Transverse colon (tissue), 4 donors: ENCODE measurements at regions not wholly inside any gene's neighbourhood (a gene's known extent, or its start where the extent isn't known, plus 50 kb on each side); places are given as distances from the start of the nearest gene placed in this dataset.

Experiments used
- CTCF ChIP-seq, 5 experiments: fragments of 200-600 bp in 3 of 5; fragments of 450-650 bp in 2 of 5; sonication (generic) in 3 of 5; IDR thresholded peaks; 1 replicate in 2 of 5; 2 replicates in 3 of 5; pipeline ENCODE4 v1.5.1; 2016 to 2017; ENCODE audit warnings: antibody characterized with exemption in 5 of 5, inconsistent platforms in 3 of 5, mild to moderate bottlenecking in 2 of 5, moderate library complexity in 1 of 5
- EP300 ChIP-seq: sonication (generic); formaldehyde crosslinking; IDR thresholded peaks from one replicate; pipeline ENCODE4 v1.6.1; 2017; ENCODE audit warnings: antibody characterized with exemption, low read depth
- POLR2A ChIP-seq: fragments of 450-650 bp; IDR thresholded peaks from one replicate; pipeline ENCODE4 v1.6.1; 2016; ENCODE audit warnings: antibody characterized with exemption, mild to moderate bottlenecking, moderate library complexity
- POLR2AphosphoS5 ChIP-seq, 3 donors: sonication (generic); formaldehyde crosslinking; IDR thresholded peaks; one replicate each; pipeline ENCODE4 v1.6.1; 2016; ENCODE audit warnings: antibody characterized with exemption in 3 of 3

- no peak for TF ChIP-seq CTCF (IDR thresholded peaks at IDR 0.05)
- no peak for TF ChIP-seq EP300
- no peak for TF ChIP-seq POLR2A
- no peak for TF ChIP-seq POLR2AphosphoS5 (IDR thresholded peaks at IDR 0.05)
Measured at GRCh38 chr14:29028973-29029582, 262.5 kb downstream of the FOXG1 start.
